ENCODE measurements at regions not wholly inside any gene's neighbourhood (a gene's known extent, or its start where the extent isn't known, plus 50 kb on each side); places are given as distances from the start of the nearest gene placed in this dataset.

DNA sequence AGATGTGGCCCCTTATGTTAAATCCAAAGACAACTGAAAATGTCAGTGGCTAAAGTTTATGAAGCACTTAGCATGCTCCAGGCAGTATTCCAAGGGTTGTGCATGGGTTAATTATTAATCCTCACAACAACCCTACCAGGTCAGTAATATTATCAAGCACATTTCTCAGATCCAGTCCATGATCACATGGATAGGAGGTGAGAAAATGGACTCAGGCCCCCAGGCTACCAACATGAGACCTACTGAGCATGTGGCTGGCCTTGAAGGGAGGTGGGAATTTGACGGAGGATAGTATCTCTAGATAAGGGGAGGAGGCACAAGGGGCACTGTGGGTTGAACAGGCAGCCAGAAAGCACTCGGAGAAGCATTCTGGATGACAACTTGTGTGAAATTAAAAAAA is 412.0 kb downstream of the MEIS1 start:
- TF ChIP-seq, protein P1, sequence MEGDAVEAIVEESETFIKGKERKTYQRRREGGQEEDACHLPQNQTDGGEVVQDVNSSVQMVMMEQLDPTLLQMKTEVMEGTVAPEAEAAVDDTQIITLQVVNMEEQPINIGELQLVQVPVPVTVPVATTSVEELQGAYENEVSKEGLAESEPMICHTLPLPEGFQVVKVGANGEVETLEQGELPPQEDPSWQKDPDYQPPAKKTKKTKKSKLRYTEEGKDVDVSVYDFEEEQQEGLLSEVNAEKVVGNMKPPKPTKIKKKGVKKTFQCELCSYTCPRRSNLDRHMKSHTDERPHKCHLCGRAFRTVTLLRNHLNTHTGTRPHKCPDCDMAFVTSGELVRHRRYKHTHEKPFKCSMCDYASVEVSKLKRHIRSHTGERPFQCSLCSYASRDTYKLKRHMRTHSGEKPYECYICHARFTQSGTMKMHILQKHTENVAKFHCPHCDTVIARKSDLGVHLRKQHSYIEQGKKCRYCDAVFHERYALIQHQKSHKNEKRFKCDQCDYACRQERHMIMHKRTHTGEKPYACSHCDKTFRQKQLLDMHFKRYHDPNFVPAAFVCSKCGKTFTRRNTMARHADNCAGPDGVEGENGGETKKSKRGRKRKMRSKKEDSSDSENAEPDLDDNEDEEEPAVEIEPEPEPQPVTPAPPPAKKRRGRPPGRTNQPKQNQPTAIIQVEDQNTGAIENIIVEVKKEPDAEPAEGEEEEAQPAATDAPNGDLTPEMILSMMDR (IDR thresholded peaks at IDR 0.05; ENCODE audit: low read depth, low read length, poor library complexity, severe bottlenecking) = no peak
- TF ChIP-seq EZH2phosphoT487 (IDR thresholded peaks at IDR 0.05; ENCODE audit: borderline replicate concordance, low read length) = no peak

GRCh38 chr2:66849153-66849755 is 414.3 kb downstream of the MEIS1 start:
- Histone ChIP-seq H3K4me3 (ENCODE audit: low read length) (no peak overlapping the region), H3K36me3 (ENCODE audit: control insufficient read depth, low read length) (no peaks in the 10 kb centered on the region), H3K27me3 (ENCODE audit: control insufficient read depth, low read length) (no peaks in the 10 kb centered on the region), H3K4me2 (ENCODE audit: low read length) (no peak overlapping the region), H3K27ac (ENCODE audit: low read depth, low read length) (no peak overlapping the region), H4K20me1 (ENCODE audit: control insufficient read depth, insufficient read depth, low read depth, low read length) (no peaks in the 10 kb centered on the region), H3K4me1 (ENCODE audit: control insufficient read depth, low read length) (no peaks in the 10 kb centered on the region), H3F3A (ENCODE audit: control insufficient read depth, insufficient read depth) (no peaks in the 10 kb centered on the region), H3K79me2 (ENCODE audit: control insufficient read depth, low read length) (no peaks in the 10 kb centered on the region), H3K9me2 (replicated peaks; ENCODE audit: control insufficient read depth, low read length) (no peaks in the 10 kb centered on the region), H3K9me3 (ENCODE audit: control insufficient read depth, insufficient read depth, low read length) (no peaks in the 10 kb centered on the region)
- TF ChIP-seq, protein P1 (IDR thresholded peaks at IDR 0.05; ENCODE audit: low read depth, low read length, poor library complexity, severe bottlenecking) = no peak
- TF ChIP-seq EZH2phosphoT487 (IDR thresholded peaks at IDR 0.05; ENCODE audit: borderline replicate concordance, low read length) = no peak

More for the DNA sequence above, 412.0 kb downstream of the MEIS1 start:
- Histone ChIP-seq H3F3A (ENCODE audit: control insufficient read depth, insufficient read depth) (no peaks in the 10 kb centered on the region), H3K36me3 (ENCODE audit: control insufficient read depth, low read length) (no peaks in the 10 kb centered on the region), H3K27me3 (ENCODE audit: control insufficient read depth, low read length) (no peaks in the 10 kb centered on the region), H3K27ac (ENCODE audit: low read depth, low read length) (no peak overlapping the region), H3K9me3 (ENCODE audit: control insufficient read depth, insufficient read depth, low read length) (no peaks in the 10 kb centered on the region), H3K79me2 (ENCODE audit: control insufficient read depth, low read length) (no peaks in the 10 kb centered on the region), H3K4me3 (ENCODE audit: low read length) (no peak overlapping the region), H4K20me1 (ENCODE audit: control insufficient read depth, insufficient read depth, low read depth, low read length) (no peaks in the 10 kb centered on the region), H3K4me2 (ENCODE audit: low read length) (no peak overlapping the region), H3K9me2 (replicated peaks; ENCODE audit: control insufficient read depth, low read length) (no peaks in the 10 kb centered on the region), H3K4me1 (ENCODE audit: control insufficient read depth, low read length) (no peaks in the 10 kb centered on the region)

DNA sequence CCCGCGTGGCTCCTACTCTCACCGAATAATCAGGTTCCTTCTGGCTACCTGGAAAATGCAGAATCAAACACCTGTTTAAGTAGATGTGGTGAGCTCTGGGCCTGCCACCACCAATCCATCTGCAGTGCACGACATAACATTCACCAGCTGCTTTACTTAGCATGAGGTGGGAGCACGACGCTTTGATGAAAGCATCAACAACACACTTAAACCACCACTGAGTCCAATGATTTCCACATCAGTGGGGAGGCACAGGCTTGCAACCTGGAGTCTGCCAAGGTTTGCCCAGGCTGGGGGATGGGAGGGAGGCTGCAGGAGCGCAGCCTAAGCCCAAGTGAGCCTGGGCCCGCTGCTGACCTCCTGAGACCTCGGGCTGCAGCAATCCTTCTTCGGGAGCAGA is 415.5 kb downstream of the MEIS1 start:
- Histone ChIP-seq H3K9me3 (ENCODE audit: control insufficient read depth, insufficient read depth, low read length) (no peaks in the 10 kb centered on the region), H3K9me2 (replicated peaks; ENCODE audit: control insufficient read depth, low read length) (no peaks in the 10 kb centered on the region)

More for the DNA sequence above, 415.5 kb downstream of the MEIS1 start:
- Histone ChIP-seq H3K79me2 (ENCODE audit: control insufficient read depth, low read length) (no peaks in the 10 kb centered on the region), H3K4me2 (ENCODE audit: low read length) (no peak overlapping the region), H3K27ac (ENCODE audit: low read depth, low read length) (no peak overlapping the region), H3F3A (ENCODE audit: control insufficient read depth, insufficient read depth) (no peaks in the 10 kb centered on the region), H3K4me3 (ENCODE audit: low read length) (no peak overlapping the region), H4K20me1 (ENCODE audit: control insufficient read depth, insufficient read depth, low read depth, low read length) (no peaks in the 10 kb centered on the region), H3K27me3 (ENCODE audit: control insufficient read depth, low read length) (no peaks in the 10 kb centered on the region), H3K4me1 (ENCODE audit: control insufficient read depth, low read length) (no peaks in the 10 kb centered on the region), H3K36me3 (ENCODE audit: control insufficient read depth, low read length) (no peaks in the 10 kb centered on the region)
- TF ChIP-seq, protein P1 (IDR thresholded peaks at IDR 0.05; ENCODE audit: low read depth, low read length, poor library complexity, severe bottlenecking) = no peak
- no peak for TF ChIP-seq EZH2phosphoT487 (IDR thresholded peaks at IDR 0.05; ENCODE audit: borderline replicate concordance, low read length)
